Hippocampal formation (tissue), 2 donors: ENCODE measurements at regions not wholly inside any gene's neighbourhood (a gene's known extent, or its start where the extent isn't known, plus 50 kb on each side); places are given as distances from the start of the nearest gene placed in this dataset.
"Not testable (repeated sequence)": the region's sequence is repeated elsewhere in the genome, so short reads cannot be mapped to it uniquely, and the experiment has no call there.

ENCODE experiments used
- DNase-seq, 2 donors: peaks; one replicate each; lab custom pipeline; 2025; lab: John Stamatoyannopoulos, UW

- no peak for DNase-seq
Measured at GRCh38 chr6:14390805-14391204, 273.2 kb downstream of the CD83 start.

GRCh38 chr6:14393910-14394309, 276.3 kb downstream of the CD83 start:
- DNase-seq = no peak

- DNase-seq = no peak
Measured at GRCh38 chr6:14396392-14396791, 278.8 kb downstream of the CD83 start.

DNA sequence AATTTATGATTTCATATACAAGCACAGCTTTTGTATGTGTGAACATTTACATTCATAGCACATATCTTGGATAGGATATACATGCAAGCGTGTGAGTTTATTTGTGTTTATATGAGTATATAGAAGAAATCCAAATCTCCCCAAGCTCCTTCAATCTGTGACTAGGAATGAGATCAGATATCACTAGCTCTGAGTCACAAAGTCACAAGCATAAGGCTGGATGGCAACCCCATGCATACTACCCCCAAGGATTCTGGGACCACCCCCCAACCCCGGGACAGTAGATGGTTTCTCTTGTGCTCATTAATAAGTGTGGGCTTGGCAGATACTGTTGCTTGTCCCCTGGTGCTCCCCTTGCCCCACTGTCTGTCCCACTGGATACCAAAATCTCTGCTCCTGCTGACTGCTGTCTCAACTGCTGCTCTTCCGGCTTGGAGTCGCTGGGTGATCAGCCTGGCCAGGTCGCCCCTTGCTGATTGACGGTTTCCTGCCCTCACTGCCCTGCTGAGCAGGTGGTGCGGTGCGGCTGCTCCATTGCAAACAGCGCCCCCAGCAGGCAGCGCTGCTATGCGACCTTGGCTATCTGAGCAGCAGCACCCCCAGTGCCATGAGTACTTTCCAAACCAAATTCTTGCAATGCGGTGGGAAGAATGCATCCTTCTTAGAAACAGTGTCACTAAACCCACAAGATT, 279.4 kb downstream of the CD83 start:
- DNase-seq = no peak

- no peak for DNase-seq
Measured at GRCh38 chr6:14397518-14397901, 279.9 kb downstream of the CD83 start.

DNA sequence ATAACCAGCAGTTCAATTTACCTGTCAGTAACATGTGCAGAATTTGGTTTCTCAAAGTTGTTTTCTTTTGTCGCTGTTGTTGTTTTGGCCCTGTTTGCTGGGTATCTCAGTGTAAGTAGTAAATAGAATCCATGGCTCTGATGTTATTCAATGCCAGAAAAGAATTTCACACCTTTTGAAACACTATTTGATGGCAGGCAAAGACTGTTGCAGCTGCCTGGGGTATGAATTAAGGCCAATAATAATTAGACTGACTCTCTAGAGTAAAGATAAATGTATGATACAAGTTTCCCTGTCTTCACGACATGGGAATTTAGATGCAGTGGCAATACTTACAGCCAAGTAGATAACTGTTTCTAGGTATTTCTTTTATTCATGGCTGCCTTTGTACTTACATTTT, 281.4 kb downstream of the CD83 start:
- no peak for DNase-seq

- DNase-seq = no peak
Measured at GRCh38 chr6:14399635-14400034, 282.1 kb downstream of the CD83 start.

- DNase-seq = no peak
Measured at GRCh38 chr6:14401246-14401645, 283.7 kb downstream of the CD83 start.

DNA sequence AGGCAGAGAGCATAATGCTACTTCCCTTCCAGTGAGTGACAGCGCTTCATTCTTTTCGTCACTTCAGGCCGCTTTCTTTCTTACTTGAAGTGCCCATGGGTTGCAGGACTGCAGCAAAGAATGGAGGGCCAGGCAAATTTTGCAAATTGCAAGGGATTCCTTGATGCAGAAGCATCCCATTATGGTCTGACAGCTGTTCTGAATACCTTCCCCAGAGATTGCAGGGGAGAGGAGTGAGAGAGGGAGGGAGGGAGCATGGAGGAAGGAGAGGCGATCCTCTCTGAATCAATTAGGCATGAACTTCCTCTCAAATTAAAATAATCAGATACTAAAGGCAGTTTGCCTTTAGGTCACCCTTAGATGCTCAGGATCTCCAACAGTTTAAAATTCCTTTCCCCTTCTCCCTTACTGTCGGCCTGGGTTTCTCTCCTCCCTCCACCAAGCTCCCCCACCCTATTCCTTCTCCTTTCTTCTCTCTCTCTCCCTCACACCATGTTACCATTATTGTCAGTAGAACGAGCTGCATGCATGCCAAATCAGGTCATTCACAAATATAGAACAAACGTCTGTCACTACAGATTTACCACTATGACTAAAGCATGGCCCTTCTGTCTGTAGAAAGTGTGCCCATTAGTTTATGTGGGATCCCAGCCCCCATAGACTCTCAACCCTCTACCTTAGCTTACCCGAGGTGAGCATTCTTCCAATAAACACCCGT, 289.2 kb downstream of the CD83 start:
- no peak for DNase-seq

GRCh38 chr6:14408446-14408845, 290.9 kb downstream of the CD83 start:
- no peak for DNase-seq

DNA sequence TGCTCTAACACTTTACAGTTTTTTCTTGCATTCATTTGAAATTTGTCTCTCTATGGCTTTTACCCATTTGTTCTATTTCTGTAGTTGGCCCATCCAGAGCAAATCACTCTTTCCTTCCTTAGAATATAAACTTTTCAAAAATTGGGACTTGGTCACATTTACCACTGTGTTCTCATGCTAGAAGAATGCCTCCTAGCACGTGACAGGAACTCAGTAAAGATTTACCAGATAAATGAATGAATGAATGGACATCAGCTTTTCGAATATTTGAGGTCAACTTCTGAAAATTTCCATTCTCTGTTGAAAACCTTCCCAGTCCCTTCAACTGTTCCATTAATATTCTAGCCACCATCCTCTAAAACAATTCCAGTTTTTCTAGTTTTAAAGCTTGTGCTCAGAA, 294.5 kb downstream of the CD83 start:
- DNase-seq = no peak

DNA sequence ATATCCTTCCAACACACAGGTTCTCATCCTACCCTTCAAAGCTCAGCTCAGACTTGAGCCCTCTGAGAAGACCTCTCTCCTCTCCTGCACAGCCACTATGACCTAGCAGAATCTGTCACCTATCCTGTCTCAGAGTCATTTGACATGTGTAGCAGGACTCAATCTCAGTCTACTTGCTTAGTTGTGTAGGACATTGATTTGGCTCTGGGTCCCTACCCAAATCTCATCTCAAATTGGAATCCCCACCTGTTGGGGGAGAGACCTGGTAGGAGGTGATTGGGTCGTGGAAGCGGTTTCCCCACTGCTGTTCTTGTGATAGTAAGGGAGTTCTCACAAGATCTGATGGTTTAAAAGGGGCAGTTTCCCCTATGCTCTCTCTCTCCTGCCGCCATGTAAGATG, 297.9 kb downstream of the CD83 start:
- DNase-seq = no peak

GRCh38 chr6:14417377-14417776, 299.8 kb downstream of the CD83 start:
- DNase-seq = no peak

DNA sequence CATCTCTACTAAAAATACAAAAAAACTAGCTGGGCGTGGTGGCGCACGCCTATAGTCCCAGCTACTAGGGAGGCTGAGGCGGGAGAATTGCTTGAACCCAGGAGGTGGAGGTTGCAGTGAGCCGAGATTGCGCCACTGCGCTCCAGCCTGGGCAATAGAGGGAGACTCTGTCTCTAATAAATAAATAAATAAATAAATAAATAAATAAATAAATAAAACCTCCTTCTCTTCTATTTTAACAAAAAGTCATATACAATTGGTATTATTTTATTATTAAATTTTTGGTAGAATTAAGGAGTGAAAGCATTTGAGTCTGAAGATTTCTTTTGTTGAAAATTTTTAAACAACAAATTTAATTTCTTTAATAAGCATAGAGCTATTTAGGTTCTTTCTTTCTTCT, 301.7 kb downstream of the CD83 start:
- not testable (repeated sequence) for DNase-seq

- no peak for DNase-seq
Measured at GRCh38 chr6:14422061-14422460, 304.5 kb downstream of the CD83 start.

GRCh38 chr6:14422917-14423316, 305.3 kb downstream of the CD83 start:
- DNase-seq = no peak

- DNase-seq = no peak
Measured at GRCh38 chr6:14423330-14423729, 305.8 kb downstream of the CD83 start.

DNA sequence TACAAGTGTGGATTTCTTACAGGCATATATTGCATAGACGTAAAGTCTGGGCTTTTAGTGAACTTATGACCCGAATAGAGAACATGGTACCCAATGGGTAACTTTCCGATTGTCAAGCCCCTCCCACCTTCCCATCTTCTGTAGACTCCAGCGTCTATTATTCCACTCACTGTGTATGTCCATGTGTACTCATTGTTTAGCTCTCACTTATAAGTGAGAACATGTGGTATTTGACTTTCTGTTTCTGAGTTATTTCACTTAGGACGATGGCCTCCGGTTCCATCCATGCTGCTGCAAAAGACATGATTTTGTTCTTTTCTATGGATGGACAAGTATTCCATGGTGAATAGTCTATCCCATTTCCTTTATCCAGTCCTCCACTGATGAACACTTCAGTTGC, 306.4 kb downstream of the CD83 start:
- no peak for DNase-seq

DNA sequence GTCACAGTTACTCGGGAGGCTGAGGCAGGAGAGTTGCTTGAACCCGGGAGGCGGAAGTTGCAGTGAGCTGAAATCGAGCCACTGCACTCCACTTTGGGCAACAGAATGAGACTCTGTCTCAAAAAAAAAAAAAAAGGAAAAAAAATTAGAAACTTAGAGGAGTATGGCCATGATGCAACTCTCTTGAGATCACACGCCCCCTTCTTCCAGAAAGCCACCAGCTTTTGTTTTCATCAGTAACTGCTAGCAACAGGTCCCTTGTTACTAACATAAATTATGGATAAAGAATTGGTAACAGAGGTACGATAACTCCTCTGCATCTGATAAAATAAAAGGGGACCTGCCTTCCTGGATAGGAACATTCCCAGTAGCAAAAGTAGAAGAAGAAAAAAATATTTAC, 308.2 kb downstream of the CD83 start:
- no peak for DNase-seq

- DNase-seq = no peak
Measured at GRCh38 chr6:14426281-14426680, 308.7 kb downstream of the CD83 start.

- DNase-seq = no peak
Measured at GRCh38 chr6:14428269-14428668, 310.7 kb downstream of the CD83 start.

- no peak for DNase-seq
Measured at GRCh38 chr6:14429396-14429795, 311.8 kb downstream of the CD83 start.

GRCh38 chr6:14430218-14430617, 312.6 kb downstream of the CD83 start:
- DNase-seq = no peak
